DOHH2 (cell line): ENCODE measurements at regions not wholly inside any gene's neighbourhood (a gene's known extent, or its start where the extent isn't known, plus 50 kb on each side); places are given as distances from the start of the nearest gene placed in this dataset.

Source experiments
- CTCF ChIP-seq: fragments of 200-600 bp; sonication (generic); IDR thresholded peaks from one replicate; pipeline ENCODE4 v1.5.1; 2014; ENCODE audit warnings: antibody characterized with exemption, mild to moderate bottlenecking, low read depth, low read length; ENCODE audit not compliant: poor library complexity, severe bottlenecking
- EZH2phosphoT487 ChIP-seq: fragments of 200-600 bp; sonication (generic); IDR thresholded peaks from 2 replicates; pipeline ENCODE4 v1.6.1; 2017; ENCODE audit warnings: borderline replicate concordance, mild to moderate bottlenecking, antibody characterized with exemption, low read length, moderate library complexity, mixed read lengths

DNA sequence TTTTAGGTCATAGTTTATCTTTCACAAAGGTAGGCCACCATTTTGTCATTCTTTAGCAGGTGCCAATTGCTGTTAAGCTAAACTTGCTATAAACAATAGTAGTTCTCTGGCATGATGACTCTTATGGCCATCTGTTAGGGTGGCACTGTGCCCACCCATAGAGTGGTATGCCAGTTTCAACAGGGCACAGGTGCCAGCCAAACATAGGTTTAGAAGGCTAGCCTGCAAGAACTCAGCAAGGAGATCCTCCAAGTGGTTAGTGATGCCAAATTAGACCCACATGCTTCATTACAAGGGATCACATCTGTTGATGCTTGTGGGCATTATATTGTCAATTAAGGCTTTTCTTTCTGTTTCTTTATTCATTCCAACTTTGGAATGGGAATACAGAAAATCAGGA, 204.5 kb downstream of the FMR1NB start:
- TF ChIP-seq CTCF (no peak), EZH2phosphoT487 (no peak)
